Activated T-cell treated with anti-CD3 and anti-CD28 coated beads for 48 hours (primary cell): ENCODE measurements at regions not wholly inside any gene's neighbourhood (a gene's known extent, or its start where the extent isn't known, plus 50 kb on each side); places are given as distances from the start of the nearest gene placed in this dataset.
"Not testable (repeated sequence)": the region's sequence is repeated elsewhere in the genome, so short reads cannot be mapped to it uniquely, and the experiment has no call there.

Source experiments
- DNase-seq: peaks from one replicate; pipeline ENCODE4 v3.0.0-alpha.2; 2020; ENCODE audit warnings: low read depth

DNA sequence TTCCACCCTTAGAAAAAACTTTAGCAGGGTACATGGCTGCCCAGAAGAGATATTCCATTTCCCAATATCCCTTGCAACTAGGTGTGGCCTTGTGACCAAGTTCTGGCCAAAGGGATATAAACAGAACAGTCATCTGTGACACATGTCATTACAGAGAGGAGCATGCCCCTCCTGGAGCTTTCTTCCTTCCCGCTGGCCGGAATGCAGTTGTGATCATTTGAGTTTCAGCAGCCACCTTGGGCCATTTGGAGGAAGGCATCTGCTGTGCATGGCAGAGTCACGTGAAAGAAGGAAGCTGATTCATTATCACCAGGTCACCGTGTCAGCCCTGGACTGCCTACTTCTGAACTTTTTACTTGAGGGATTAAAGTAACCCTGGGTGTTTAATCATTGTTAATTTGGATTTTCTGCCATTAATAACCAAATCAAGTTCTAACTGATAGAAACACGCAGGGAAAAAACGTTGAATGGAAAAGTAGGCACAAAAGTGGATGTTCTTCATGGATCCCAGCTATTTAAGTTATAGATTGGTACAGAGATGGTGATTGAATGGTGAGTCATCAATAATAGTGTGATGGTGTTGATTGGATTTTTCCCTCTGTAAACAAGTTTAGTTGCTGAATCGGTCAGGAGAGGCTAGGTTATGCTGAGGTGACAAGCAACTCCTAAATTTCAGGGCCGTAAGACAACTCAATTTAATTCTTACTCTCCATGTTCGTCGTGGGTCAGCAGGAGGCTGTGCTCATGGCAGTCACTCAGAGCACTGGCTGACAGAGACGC is 80.7 kb upstream of the CCDC167 start:
- no peak for DNase-seq

DNA sequence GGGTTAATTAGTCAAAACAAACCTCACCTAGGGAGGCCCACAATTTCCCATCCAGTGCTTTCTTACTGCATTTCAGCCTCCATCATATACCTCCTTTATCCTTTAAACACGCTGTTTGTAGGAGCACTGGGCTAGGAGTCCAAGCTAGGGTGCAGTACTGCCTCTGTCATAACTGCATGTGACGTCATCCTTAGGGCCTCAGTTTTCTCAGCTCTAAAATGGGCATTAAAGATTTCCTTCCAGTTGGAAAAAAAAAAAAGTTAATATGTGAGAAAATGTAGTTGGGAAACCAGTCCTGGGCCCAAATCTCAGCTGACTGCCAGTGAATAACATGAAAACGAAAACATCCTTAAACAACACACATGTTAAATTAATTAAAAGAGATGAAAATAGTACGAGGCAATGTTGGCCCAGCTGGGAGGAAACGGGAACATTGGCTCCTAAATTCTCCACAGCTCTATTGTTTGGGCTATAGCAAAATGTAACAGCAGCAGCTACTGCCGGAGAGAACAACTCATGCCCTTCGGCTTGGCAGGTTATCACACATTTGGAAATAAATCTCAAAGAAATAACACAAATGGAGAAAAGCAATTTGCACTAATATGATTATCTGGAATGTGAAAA is 79.9 kb upstream of the CCDC167 start:
- no peak for DNase-seq

DNA sequence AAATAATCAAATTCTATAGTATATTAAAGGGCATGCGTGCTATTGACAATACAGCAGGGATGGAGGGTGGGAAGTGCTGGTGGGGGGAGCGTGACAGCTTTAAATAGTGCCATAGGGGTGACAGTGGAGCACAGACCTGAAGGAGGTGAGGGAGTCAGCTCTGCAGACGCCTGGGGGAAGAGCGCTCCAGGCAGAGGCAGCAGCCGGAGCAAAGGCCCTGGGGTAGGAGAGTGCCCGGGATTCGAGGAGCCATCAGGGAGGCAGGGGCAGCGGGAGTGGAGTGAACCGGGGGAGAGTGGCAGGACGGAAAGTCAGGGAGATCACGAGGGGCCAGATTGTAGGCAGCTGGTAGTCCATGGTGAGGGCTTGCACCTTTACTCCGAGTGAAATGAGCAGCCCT is 78.4 kb upstream of the CCDC167 start:
- no peak for DNase-seq

DNA sequence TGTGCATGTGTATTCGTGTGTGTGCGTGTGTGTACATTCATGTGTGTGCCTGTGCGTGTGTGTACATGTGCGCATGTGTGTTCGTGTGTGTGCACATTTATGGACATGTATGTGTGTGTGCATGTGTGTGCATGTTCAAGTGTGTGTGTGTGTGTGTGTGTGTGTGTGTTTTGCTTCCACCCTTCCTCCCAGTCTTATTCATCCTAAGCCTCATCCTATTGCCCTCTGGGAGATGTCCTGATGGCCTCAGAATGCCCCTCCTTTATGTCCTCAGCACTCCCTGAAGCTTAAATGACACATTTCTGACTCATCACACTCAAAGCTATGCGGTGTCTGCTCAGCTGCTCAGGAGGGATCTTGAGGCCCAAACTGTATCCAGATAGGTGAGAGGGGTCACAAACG is 76.6 kb upstream of the CCDC167 start:
- no peak for DNase-seq

DNA sequence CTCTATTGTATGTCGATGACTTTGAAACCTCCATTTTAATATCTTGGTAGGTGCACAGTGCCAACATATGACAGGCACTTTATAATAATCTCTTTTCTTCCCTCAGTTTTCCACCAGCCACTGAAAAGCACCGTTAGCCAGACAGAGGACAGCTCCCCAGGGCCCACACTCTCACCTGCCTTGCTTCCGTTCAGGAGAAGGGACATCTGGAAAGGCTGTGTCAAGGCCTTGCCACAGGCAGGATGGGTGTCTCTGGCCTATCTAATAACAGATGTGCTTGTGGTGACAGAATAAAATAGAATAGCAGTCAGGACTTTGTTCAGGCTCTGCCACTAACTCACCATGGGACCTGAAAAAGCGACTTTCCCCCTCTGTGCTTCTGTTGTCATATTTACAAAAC is 75.5 kb upstream of the CCDC167 start:
- DNase-seq, result no peak

DNA sequence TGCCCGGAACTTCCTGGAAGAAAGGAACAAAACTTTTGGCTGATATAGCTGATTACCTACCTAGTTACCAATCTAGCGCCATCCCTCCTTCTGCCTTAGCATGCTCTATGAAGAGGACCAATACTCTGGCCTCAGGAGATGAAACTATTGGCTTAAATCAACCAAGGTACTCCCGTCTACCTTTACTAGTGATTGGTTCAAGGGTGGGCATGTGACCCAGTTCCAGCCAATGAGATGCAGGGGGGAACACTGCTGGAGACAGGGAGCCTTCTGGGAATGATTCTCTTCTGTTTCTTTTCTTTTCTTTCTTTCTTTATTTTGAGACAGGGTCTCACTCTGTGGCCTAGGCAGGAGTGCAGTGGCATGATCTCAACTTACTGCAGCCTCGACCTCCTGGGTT is 72.6 kb upstream of the CCDC167 start:
- DNase-seq, result no peak

DNA sequence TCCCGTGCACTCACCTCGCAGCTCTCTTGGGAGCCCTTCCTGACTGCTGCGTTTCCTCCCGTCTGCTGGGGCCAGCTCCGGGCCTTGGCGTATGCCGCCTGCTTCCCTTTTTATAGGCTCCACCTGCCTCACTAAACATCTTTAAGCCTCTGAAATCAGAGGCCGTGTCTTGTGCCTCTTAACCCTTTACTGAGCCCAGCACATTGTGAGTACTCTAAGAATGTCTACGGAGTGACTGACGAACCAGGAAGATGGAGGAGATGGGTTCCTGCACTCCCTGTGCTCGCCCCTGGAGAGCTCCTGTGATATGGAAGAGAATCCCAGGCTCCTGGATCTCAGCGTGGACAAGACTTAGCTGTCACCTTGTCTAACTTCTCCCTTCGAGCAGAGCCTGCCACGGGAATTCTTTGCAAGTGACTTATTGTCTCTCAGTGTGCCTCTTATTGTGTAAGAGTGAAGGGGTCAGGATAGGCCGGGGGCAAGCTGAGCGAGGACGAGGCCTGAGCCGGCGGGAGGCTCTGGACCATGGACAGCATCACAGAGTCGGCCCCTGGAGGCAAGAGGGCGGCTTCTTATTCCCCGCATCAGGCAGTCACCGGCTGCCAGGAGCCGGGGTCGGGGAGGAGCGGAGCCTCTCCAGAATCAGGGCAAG is 70.9 kb upstream of the CCDC167 start:
- no peak for DNase-seq

DNA sequence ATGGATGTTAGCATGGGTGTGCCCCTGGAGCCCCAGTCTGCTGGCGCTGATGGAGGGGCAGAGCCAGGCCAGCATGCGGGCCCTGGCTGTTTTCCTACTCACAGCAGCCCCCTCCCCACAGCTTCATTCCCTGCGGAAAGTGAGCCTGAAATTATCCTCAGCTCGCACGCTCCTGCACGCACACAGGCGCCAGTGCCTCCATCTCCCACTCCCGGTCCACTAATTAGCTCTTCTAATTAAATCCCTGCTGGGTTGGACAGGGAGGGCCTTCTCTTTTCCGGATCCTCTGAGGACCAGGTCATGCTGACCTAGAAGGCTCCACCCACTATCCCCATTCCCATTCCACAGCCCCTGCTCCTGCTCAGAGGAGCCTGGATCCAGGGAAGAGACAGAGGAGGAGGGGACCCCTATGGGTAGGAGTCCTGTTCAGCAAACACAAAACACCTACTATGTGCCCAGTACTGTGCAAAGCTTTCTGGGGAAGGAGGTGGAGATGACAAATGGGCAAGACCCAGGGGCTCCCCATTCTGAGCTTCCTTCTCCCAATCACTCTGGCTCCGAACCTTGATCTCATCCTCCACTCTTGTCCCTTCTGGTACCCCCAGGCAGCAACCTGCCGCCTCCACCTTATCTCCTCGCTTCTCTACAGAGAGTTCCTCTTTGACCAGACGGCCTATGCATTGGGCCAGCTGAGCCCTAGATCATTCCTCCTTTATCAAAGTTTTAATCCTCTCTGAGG is 70.2 kb upstream of the CCDC167 start:
- DNase-seq, result no peak

DNA sequence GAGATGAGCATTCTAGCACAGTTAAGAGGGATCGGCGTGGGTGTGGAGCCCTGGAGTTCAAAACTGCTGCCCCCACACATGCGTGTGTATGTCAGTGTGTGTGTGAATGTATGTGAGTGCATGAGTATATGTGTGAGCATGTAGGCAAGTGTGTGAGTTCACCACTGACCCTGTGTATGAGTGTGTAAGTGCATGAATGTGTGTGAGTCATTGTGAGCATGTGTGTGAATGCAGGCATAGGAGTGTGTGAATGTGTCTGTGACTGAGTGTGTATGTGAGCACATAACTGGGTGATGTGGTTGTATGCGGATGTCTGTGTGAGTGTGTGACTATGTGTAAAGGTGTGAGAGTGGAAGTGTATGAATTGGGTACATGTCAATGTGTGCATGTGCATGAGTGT is 69.6 kb upstream of the CCDC167 start:
- DNase-seq, result no peak

DNA sequence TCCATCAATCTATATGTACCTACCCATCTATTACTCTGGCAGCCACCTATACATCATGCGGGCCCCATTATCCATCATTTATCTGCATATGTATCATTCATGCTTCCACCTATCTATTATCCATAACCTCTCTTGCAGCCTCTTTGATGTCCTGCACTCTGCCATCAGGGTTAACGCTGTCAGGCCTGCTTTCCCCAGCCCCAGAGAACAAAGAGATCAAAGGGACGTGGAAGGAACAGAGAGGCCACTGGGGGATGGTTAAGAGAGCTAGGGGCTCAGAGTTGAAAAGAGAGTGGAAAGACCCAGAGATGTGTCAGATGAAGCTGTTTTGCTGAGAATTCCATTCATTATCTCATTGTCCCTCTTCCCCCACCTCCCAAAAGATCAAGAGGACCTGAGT is 67.3 kb upstream of the CCDC167 start:
- no peak for DNase-seq

DNA sequence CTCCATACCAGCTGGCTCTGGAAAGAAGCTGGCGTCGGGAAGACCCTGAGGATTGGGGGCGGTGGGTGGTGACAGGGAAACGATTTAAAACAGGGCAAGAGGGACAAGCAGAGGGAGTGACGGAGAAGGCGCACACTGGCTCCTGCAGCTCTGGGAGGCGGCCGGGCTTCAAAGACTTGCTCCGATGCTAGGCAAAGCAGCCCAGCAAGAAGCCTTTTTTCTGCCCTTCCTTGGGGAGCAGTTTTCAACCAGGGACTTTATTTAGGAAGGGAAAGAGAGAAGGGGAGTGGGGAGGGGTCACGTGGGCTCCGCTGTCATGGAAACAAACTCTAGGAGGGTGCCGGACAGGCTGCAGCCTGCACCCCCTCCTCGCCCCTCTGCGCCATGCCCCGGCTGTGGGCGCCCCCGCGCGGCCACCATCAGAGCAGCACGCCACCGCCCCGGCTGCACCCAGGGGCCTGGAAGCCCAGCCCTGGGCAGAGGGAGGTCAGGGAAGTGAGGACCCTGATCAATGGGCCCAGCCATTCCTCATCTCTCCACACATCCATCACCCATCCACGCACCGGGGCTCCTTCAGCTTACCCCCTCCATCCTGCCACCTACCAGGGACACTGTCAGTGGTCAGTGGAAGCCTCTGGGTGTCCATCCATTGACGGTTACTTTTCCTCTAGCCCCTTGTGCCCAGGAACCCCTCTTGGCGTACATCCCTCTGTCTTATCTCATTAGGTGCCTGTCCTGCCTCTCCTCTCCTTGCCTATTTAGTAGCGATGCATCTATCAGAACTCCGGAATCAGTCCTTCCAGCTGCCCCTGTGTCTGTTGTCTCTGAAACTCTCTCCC is 66.6 kb upstream of the CCDC167 start:
- peak; percentile 73 for DNase-seq

DNA sequence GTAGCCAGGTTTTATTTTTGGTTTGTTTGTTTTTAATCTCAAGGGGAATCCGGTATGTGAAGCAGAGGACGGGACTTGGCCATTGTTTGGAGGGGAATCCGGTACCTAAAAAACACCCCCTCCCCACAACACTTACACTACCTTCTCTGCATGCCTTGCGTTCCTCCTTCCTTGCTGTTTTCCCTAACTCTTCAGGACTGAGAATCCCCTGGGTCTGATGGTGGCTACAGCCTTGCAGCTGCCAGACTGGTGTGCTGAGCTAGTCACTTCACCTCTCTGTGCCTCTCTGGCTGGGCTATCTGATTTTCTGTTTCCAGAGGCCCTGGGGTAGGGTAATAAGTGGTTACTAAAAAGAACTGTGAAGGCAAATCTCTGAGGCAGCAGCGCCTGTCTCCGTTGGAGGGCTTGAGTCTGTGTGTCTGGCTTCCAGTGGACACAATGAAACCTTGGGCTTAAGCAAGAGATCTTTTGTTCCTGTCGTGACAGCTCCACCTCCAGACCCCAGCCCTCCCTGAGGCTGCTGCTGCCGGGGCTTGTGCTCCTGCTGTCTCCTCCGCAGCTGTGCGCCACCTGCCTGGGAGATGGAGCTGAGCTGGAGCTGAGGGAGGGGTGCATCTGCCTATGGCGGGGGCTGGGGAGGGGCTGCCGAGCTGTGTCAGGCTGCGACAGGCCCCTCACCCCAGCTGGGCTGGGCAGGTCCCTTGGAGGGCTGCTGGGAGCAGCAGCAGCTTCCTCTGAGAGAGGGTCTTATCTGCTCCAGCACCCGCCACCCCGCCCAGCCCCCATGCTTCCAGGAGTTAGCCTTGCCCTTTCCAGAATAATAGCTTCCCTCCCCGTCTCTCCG is 65.8 kb upstream of the CCDC167 start:
- no peak for DNase-seq

DNA sequence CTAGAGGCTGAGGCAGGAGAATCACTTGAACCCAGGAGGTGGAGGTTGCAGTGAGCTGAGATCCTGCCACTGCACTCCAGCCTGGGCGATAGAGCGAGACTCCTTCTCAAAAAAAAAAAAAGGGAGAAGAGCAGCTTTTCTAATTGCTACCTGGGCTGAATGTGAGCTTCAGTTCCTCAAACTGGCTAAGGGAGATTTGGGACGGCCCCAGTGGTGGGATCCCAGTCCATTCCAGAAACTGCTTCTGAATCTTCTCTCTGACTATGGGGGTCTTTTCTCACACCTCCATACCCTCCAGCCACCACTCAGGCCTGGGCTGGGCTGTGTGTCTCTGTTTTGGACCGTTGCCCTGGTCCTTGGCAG is 63.2 kb upstream of the CCDC167 start:
- DNase-seq, result not testable (repeated sequence)

DNA sequence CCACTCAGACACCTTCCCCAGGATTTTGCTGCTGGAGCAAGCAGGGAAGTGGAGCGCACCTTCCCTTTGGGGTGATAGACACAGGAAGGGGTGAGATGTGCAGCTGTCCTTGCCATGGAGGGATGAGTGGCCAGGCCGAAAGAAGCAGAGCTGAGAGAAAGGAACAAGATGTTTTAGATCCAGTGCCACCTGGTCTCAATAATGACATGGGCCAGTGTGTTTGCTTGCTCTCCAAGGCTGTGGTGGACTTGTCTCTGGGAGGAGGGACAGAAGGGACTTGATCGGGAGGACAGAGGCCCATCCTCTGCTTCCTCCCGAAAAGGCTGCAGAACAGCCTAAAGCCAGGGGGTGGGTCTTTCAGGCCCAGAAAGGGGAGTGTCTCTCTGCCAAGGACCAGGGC is 61.7 kb upstream of the CCDC167 start:
- no peak for DNase-seq

DNA sequence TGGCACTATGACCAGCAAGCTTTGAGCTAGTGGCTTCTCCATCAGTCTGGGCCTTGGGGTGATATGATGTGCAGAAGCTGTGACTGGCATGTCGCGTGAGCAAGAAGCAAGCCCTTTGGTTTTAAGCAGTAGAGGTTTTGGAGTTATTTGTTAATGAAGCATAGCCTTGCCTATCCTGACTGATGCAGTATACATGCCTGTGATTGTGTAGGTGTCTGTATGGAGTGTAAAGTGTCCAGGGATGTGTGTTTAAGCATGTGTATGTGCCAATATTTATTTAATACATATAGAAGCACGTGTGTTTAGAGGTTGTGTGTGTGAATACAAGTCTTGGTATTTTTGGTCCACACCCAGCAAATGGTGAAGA is 61.0 kb upstream of the CCDC167 start:
- DNase-seq, result no peak

DNA sequence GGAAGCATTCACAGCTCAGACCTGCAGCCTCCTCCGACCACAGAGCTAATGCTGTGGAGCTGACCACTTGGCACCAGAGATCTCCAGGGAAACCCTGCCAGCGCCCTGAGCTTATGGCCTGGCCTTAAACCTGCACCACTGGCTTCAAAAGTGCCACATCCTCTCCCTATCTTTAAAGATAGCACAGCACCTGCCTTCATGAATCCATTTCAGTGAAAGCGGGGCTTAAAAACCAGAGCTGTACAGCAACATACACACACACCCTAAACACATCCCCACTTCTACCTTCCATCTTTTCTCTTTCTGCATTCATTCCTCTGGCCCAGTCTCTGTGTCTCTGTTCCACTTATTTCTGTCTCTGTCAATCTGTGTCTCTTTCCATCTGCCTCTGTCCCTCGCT is 59.8 kb upstream of the CCDC167 start:
- DNase-seq, result no peak

DNA sequence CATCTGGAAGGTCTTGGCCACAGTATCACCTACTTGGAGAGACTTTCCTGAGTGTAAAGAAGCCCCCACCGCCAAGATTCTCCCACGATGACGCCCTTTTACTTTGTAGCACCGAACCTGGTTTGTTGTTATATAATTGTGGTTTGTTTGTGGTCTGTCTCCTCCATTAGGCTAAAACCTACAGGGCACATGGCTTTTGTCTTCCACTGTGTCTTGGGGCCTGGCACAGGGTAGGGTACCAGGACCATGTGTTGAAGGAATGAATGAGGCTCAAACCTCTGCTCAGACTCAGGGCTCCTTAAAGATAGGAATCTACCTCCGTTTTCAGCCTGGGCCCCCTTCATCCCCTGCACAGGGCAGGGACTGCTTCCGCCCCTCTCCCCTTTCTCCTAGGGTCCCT is 59.4 kb upstream of the CCDC167 start:
- no peak for DNase-seq

DNA sequence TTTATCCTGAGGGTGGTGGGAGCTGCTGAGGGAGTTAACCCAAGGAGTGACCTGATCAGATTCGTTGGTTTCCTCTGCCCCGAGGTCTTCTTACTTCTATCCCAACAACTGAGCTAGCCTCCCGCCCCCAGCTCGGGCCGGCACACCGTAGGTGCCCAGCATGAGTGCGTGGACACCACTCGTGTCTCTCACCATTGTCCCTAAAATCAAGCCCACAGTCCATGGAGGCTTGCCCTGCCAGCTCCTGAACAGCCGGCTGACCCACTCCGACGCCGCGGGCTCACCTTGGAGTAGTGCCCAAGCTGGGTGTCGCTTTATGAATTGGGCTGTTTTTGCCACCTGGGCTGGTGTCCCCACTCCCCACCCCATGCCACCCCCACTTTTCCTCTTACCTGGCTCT is 59.0 kb upstream of the CCDC167 start:
- DNase-seq, result no peak

DNA sequence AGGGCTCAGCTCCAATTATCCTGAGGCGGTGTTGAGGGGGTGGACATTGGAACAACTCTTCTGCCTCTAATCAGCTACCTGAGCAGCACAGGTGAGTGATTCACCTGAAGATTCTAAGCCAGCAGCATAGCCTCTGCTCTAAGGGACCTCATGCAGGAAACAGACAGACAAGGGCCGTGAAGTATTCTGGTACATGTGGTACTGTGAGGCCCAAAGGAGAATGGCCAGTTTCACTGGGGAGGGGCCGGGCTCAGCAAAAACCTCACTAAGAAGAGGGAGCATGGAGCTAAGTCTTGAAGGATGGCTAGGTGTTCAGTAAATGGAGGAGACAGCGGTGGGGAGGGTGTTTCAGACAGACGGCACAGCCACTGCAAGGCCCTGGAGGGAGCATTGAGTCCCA is 58.5 kb upstream of the CCDC167 start:
- DNase-seq, result no peak

DNA sequence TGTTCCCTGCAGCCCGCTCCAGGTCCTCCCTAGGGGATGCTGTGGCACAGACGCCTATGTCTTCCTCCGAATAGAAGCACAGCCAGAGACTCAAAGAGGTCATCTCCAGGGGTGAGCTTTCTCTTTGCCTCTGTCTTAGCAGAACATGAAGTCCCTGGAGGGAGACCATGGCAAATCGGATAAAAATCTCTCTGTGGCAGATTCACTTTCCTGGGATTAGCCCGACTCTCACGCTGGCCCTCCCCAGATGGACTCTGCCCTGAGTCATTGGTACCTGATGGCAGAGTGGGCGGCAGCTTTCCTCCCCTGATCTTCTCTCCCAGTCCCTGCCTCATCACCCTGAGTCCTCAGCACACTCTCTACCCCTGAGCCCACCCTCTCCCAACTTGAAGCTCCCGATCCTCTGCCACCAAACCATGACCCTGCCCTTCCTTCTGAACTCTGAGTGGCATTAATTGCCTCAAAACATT is 58.0 kb upstream of the CCDC167 start:
- no peak for DNase-seq
